ENCODE measurements at regions not wholly inside any gene's neighbourhood (a gene's known extent, or its start where the extent isn't known, plus 50 kb on each side); places are given as distances from the start of the nearest gene placed in this dataset.
"Not testable (repeated sequence)": the region's sequence is repeated elsewhere in the genome, so short reads cannot be mapped to it uniquely, and the experiment has no call there.

DNA sequence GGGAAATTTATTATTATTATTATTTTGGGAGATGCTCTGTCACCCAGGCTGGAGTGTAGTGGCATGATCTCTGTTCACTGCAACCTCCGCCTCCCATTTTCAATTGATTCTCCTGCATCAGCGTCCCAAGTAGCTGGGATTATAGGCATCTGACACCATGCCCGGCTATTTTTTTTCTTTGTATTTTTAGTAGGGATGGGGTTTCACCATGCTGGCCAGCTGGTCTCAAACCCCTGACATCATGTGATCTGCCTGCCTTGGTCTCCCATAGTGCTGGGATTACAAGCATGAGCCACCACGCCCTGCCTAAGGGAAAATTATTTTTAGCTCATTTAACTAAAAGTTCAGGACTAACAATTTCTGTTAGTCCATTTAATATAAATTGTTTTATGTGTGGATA lies 109.2 kb upstream of the SESTD1 start:
- CTCF ChIA-PET: no interaction called here

DNA sequence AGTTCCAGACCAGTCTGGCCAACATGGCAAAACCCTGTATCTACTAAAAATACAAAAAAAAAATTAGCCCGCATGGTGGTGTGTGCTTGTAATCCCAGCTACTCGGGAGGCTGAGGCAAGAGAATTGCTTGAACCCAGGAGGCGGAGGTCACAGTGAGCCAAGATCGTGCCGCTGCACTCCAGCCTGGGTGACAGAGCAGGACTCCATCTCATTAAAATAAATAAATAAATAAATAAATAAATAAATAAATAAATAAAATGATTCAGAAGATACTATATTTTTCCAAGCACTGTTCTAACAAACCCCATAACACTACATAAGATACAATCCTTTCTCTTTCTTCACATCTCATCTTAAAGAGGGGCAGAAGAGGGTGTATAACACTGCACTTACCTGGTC lies 100.9 kb upstream of the SESTD1 start:
- intact Hi-C loops (cut with micrococcal nuclease; ENCODE audit: unreplicated experiment); RAD21 ChIA-PET (ENCODE audit: unreplicated experiment); H3K4me2 ChIP-seq (ENCODE audit: control insufficient read depth, insufficient read depth); in situ Hi-C loops (cut with MboI); H3K9ac ChIP-seq (ENCODE audit: control insufficient read depth, insufficient read depth, low read length); POLR2A ChIA-PET; BruUV-seq (replicated peaks); SMC1A ChIA-PET (ENCODE audit: uncharacterized antibody, unreplicated experiment); H3K4me3 ChIP-seq; H3K27ac ChIP-seq (ENCODE audit: control insufficient read depth, insufficient read depth); H3K27me3 ChIP-seq (replicated peaks in 1 of 2; ENCODE audit: control insufficient read depth in 2 of 2, insufficient read depth in 2 of 2, low read length in 1 of 2); H3K36me3 ChIP-seq (ENCODE audit: control insufficient read depth in 2 of 2, insufficient read depth in 2 of 2, low read length in 1 of 2); DNase-seq (ENCODE audit: low read depth, low spot score); H3K79me2 ChIP-seq (ENCODE audit: control insufficient read depth, insufficient read depth, low read length); H4K20me1 ChIP-seq (ENCODE audit: control insufficient read depth, insufficient read depth); ATAC-seq; H3K4me1 ChIP-seq (ENCODE audit: control insufficient read depth, insufficient read depth, low read length); FAIRE-seq; H2AFZ ChIP-seq (ENCODE audit: control insufficient read depth, low read depth, low read length); H3K9me3 ChIP-seq (replicated peaks; ENCODE audit: control insufficient read depth, insufficient read depth, low read length): not testable (repeated sequence)
- CTCF ChIA-PET: interaction anchor here (0.6 kb wide), 1 partner anchor 484 kb away, joined by 3 read pairs; no protein-coding TSS in a partner anchor
- 91% methylated on average over 5 of the region's 5 CpGs for WGBS (ENCODE audit: insufficient coverage, insufficient replicate concordance, low lambda C conversion rate, missing lambda C conversion rate)

More for the DNA sequence above, 109.2 kb upstream of the SESTD1 start:
- no peaks in the 10 kb centered on the region for H3K4me1 ChIP-seq (ENCODE audit: control insufficient read depth, insufficient read depth, low read length)
- H4K20me1 ChIP-seq (ENCODE audit: control insufficient read depth, insufficient read depth): no peaks in the 10 kb centered on the region
- no peak overlapping the region for H2AFZ ChIP-seq (ENCODE audit: control insufficient read depth, low read depth, low read length)
- no peak for TF ChIP-seq PAX5 (IDR thresholded peaks at IDR 0.05; ENCODE audit: borderline replicate concordance, low read depth, low read length)
- no peak for TF ChIP-seq PAX8 (IDR thresholded peaks at IDR 0.05)
- no peak for TF ChIP-seq TCF12 (IDR thresholded peaks at IDR 0.05; ENCODE audit: low read depth, low read length)
- no peak for TF ChIP-seq RB1 (IDR thresholded peaks at IDR 0.05; ENCODE audit: borderline replicate concordance)
- TF ChIP-seq RCOR1 (conservative IDR thresholded peaks at IDR 0.05; ENCODE audit: low read depth, low read length): no peak
- no peak for TF ChIP-seq RUNX3 (IDR thresholded peaks at IDR 0.05; ENCODE audit: low read length)
- TF ChIP-seq, protein P1, sequence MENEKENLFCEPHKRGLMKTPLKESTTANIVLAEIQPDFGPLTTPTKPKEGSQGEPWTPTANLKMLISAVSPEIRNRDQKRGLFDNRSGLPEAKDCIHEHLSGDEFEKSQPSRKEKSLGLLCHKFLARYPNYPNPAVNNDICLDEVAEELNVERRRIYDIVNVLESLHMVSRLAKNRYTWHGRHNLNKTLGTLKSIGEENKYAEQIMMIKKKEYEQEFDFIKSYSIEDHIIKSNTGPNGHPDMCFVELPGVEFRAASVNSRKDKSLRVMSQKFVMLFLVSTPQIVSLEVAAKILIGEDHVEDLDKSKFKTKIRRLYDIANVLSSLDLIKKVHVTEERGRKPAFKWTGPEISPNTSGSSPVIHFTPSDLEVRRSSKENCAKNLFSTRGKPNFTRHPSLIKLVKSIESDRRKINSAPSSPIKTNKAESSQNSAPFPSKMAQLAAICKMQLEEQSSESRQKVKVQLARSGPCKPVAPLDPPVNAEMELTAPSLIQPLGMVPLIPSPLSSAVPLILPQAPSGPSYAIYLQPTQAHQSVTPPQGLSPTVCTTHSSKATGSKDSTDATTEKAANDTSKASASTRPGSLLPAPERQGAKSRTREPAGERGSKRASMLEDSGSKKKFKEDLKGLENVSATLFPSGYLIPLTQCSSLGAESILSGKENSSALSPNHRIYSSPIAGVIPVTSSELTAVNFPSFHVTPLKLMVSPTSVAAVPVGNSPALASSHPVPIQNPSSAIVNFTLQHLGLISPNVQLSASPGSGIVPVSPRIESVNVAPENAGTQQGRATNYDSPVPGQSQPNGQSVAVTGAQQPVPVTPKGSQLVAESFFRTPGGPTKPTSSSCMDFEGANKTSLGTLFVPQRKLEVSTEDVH (IDR thresholded peaks at IDR 0.05; ENCODE audit: low read depth, partially characterized antibody): no peak
- TF ChIP-seq YBX1 (IDR thresholded peaks at IDR 0.05): no peak
- no peak for TF ChIP-seq ESRRA (IDR thresholded peaks at IDR 0.05; ENCODE audit: low read length)
- no peak for TF ChIP-seq RAD21 (IDR thresholded peaks at IDR 0.05; ENCODE audit: insufficient read depth, low read depth, low read length)
- TF ChIP-seq, protein P2, sequence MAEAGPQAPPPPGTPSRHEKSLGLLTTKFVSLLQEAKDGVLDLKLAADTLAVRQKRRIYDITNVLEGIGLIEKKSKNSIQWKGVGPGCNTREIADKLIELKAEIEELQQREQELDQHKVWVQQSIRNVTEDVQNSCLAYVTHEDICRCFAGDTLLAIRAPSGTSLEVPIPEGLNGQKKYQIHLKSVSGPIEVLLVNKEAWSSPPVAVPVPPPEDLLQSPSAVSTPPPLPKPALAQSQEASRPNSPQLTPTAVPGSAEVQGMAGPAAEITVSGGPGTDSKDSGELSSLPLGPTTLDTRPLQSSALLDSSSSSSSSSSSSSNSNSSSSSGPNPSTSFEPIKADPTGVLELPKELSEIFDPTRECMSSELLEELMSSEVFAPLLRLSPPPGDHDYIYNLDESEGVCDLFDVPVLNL (IDR thresholded peaks at IDR 0.05; ENCODE audit: low read depth, low read length): no peak
- SMC1A ChIA-PET (ENCODE audit: uncharacterized antibody, unreplicated experiment): interaction anchor here (0.7 to 1.2 kb wide), 2 partner anchors 10 to 37 kb away, joined by 3 to 5 read pairs; no protein-coding TSS in a partner anchor
- in situ Hi-C loops (cut with MboI) (no loop called here), intact Hi-C loops (cut with micrococcal nuclease; ENCODE audit: unreplicated experiment) (no loop called here)
- ATAC-seq: no peak
- 59% methylated on average over 4 of the region's 4 CpGs for WGBS (ENCODE audit: insufficient coverage, insufficient replicate concordance, low lambda C conversion rate, missing lambda C conversion rate)
- H3K27me3 ChIP-seq (replicated peaks in 1 of 2; ENCODE audit: control insufficient read depth in 2 of 2, insufficient read depth in 2 of 2, low read length in 1 of 2): no peaks in the 10 kb centered on the region
- no peak for FAIRE-seq
- BruUV-seq (replicated peaks): no TSS peak
- no peaks in the 10 kb centered on the region for H3K36me3 ChIP-seq (ENCODE audit: control insufficient read depth in 2 of 2, insufficient read depth in 2 of 2, low read length in 1 of 2)
- H3K9ac ChIP-seq (ENCODE audit: control insufficient read depth, insufficient read depth, low read length): no peak overlapping the region
- no peak overlapping the region for H3K27ac ChIP-seq (ENCODE audit: control insufficient read depth, insufficient read depth)
- RAD21 ChIA-PET (ENCODE audit: unreplicated experiment): no interaction called here
- H3K9me3 ChIP-seq (replicated peaks; ENCODE audit: control insufficient read depth, insufficient read depth, low read length): no peaks in the 10 kb centered on the region
- H3K4me2 ChIP-seq (ENCODE audit: control insufficient read depth, insufficient read depth): no peak overlapping the region
- no peak for DNase-seq (ENCODE audit: low read depth, low spot score)
- no peak overlapping the region for H3K4me3 ChIP-seq
- H3K79me2 ChIP-seq (ENCODE audit: control insufficient read depth, insufficient read depth, low read length): no peaks in the 10 kb centered on the region
- POLR2A ChIA-PET: no interaction called here

Data from GM12878 (cell line).